Keratinocyte (primary cell): ENCODE measurements at regions not wholly inside any gene's neighbourhood (a gene's known extent, or its start where the extent isn't known, plus 50 kb on each side); places are given as distances from the start of the nearest gene placed in this dataset.

Experiments
- DNase-seq: peaks from one replicate; pipeline ENCODE4 v3.0.0-alpha.2; 2011; ENCODE audit warnings: low read depth, missing footprints, low spot score
- FAIRE-seq: peaks from 2 replicates; lab custom pipeline; 2011; peaks lifted over from hg19 to GRCh38; lab: Jason Lieb, UNC
- H2AFZ ChIP-seq: 2 replicates; pipeline ENCODE4 v1.6.0; 2012; ENCODE audit warnings: low read length, control low read depth, inconsistent platforms; ENCODE audit not compliant: control insufficient read depth
- H3K27ac ChIP-seq: 2 replicates; pipeline ENCODE4 v1.5.1; 2011; ENCODE audit warnings: low read length; ENCODE audit not compliant: control insufficient read depth, insufficient read depth
- H3K27me3 ChIP-seq: 3 replicates; pipeline ENCODE4 v1.6.0; 2011; ENCODE audit warnings: low read length; ENCODE audit not compliant: control insufficient read depth, insufficient read depth; ENCODE audit errors: extremely low read depth
- H3K36me3 ChIP-seq, 2 experiments: 2 replicates in 1 of 2; 3 replicates in 1 of 2; pipeline ENCODE4 v1.5.1; 2011; ENCODE audit warnings: low read length in 2 of 2, mild to moderate bottlenecking in 1 of 2; ENCODE audit not compliant: control insufficient read depth in 2 of 2, insufficient read depth in 2 of 2; ENCODE audit errors: extremely low read depth in 1 of 2
- H3K4me1 ChIP-seq: 3 replicates; pipeline ENCODE4 v1.5.1; 2011; ENCODE audit warnings: low read length; ENCODE audit not compliant: control insufficient read depth, insufficient read depth; ENCODE audit errors: extremely low read depth
- H3K4me2 ChIP-seq: 3 replicates; pipeline ENCODE4 v1.6.0; 2011; ENCODE audit warnings: low read depth, low read length; ENCODE audit not compliant: control insufficient read depth, insufficient read depth; ENCODE audit errors: extremely low read depth
- H3K4me3 ChIP-seq, 3 experiments: fragments of 200-600 bp in 1 of 3; sonication (generic) in 1 of 3; 2 replicates in 2 of 3; 3 replicates in 1 of 3; pipeline ENCODE4 v1.5.1; 2011 to 2016; ENCODE audit warnings: low read length in 3 of 3, mild to moderate bottlenecking in 3 of 3, control low read depth in 2 of 3, inconsistent platforms in 1 of 3, low read depth in 1 of 3, mixed read lengths in 1 of 3, mixed run types in 1 of 3, moderate library complexity in 1 of 3; ENCODE audit not compliant: control insufficient read depth in 2 of 3, insufficient read depth in 2 of 3; ENCODE audit errors: extremely low read depth in 1 of 3
- H3K79me2 ChIP-seq: 2 replicates; pipeline ENCODE4 v1.6.0; 2012; ENCODE audit warnings: low read length; ENCODE audit not compliant: control insufficient read depth, insufficient read depth
- H3K9ac ChIP-seq: 3 replicates; pipeline ENCODE4 v1.6.0; 2011; ENCODE audit warnings: low read length; ENCODE audit not compliant: control insufficient read depth, insufficient read depth; ENCODE audit errors: extremely low read depth
- H3K9me1 ChIP-seq: 3 replicates; pipeline ENCODE4 v1.6.0; 2011; ENCODE audit warnings: low read length; ENCODE audit not compliant: control insufficient read depth, insufficient read depth; ENCODE audit errors: extremely low read depth
- H3K9me3 ChIP-seq: 2 replicates; pipeline ENCODE4 v1.5.1; 2012; ENCODE audit warnings: low read depth, low read length; ENCODE audit not compliant: control insufficient read depth
- H4K20me1 ChIP-seq: 3 replicates; pipeline ENCODE4 v1.6.0; 2011; ENCODE audit warnings: low read length; ENCODE audit not compliant: control insufficient read depth, insufficient read depth; ENCODE audit errors: extremely low read depth
- CTCF ChIP-seq, 3 experiments: IDR thresholded peaks in 1 of 3; conservative IDR thresholded peaks in 1 of 3; optimal IDR thresholded peaks in 1 of 3; 2 replicates in 2 of 3; 3 replicates in 1 of 3; pipeline versions ENCODE3 to v1.5.1; 2011; ENCODE audit warnings: low read length in 3 of 3, mild to moderate bottlenecking in 3 of 3, moderate library complexity in 2 of 3, control low read depth in 1 of 3, inconsistent platforms in 1 of 3; ENCODE audit not compliant: insufficient read depth in 2 of 3; ENCODE audit errors: extremely low read depth in 1 of 3
- EZH2 ChIP-seq: IDR thresholded peaks from one replicate; pipeline ENCODE4 v1.6.1; 2012; ENCODE audit warnings: inconsistent platforms, mild to moderate bottlenecking, low read length, moderate library complexity
- dilution Hi-C: fragments of 300-500 bp; cut with MboI; formaldehyde crosslinking; loops from one replicate; pipeline ENCODE4 v1.7.0; 2020; ENCODE audit warnings: low sequenced_read_pairs; ENCODE audit not compliant: extremely low pct_ligation_motif_present

- no peaks in the 10 kb centered on the region for H3K36me3 ChIP-seq
- H3K79me2 ChIP-seq, result no peaks in the 10 kb centered on the region
- no peak overlapping the region for H2AFZ ChIP-seq
- TF ChIP-seq CTCF (optimal IDR thresholded peaks at IDR 0.05 in 1 of 3, IDR thresholded peaks at IDR 0.05 in 1 of 3, conservative IDR thresholded peaks at IDR 0.05 in 1 of 3; ENCODE audit: extremely low read depth in 1 of 3, insufficient read depth in 2 of 3, low read length in 3 of 3) (no peak), EZH2 (no peak)
- H3K27ac ChIP-seq, result no peak overlapping the region
- no peaks in the 10 kb centered on the region for H3K9me3 ChIP-seq
- DNase-seq, result no peak
- no peaks in the 10 kb centered on the region for H4K20me1 ChIP-seq
- no peaks in the 10 kb centered on the region for H3K27me3 ChIP-seq
- no peak overlapping the region for H3K4me2 ChIP-seq
- no peak overlapping the region for H3K9ac ChIP-seq
- H3K9me1 ChIP-seq, result no peaks in the 10 kb centered on the region
- H3K4me3 ChIP-seq, result no peak overlapping the region
- FAIRE-seq, result no peak
- no peaks in the 10 kb centered on the region for H3K4me1 ChIP-seq
- dilution Hi-C loops, result no loop called here
Observed at GRCh38 chr6:144607998-144608735, 323.0 kb downstream of the UTRN start.

- Histone ChIP-seq H3K9me1 (no peaks in the 10 kb centered on the region), H4K20me1 (no peaks in the 10 kb centered on the region), H3K4me3 (no peak overlapping the region), H3K4me1 (no peaks in the 10 kb centered on the region), H3K27ac (no peak overlapping the region), H2AFZ (no peak overlapping the region), H3K4me2 (no peak overlapping the region), H3K9me3 (no peaks in the 10 kb centered on the region), H3K36me3 (no peaks in the 10 kb centered on the region), H3K27me3 (no peaks in the 10 kb centered on the region), H3K9ac (no peak overlapping the region), H3K79me2 (no peaks in the 10 kb centered on the region)
- FAIRE-seq (no peak), DNase-seq (no peak)
- TF ChIP-seq EZH2 (no peak), CTCF (optimal IDR thresholded peaks at IDR 0.05 in 1 of 3, IDR thresholded peaks at IDR 0.05 in 1 of 3, conservative IDR thresholded peaks at IDR 0.05 in 1 of 3; ENCODE audit: extremely low read depth in 1 of 3, insufficient read depth in 2 of 3, low read length in 3 of 3) (no peak)
- dilution Hi-C loops, result no loop called here
Observed at GRCh38 chr6:144612811-144613210, 327.7 kb downstream of the UTRN start.
